ENCODE measurements at regions not wholly inside any gene's neighbourhood (a gene's known extent, or its start where the extent isn't known, plus 50 kb on each side); places are given as distances from the start of the nearest gene placed in this dataset.

- H2BK5ac ChIP-seq (ENCODE audit: insufficient read length, low read length): no peak overlapping the region
- peaks cover 0 to 15% of the 10 kb centered on the region in 2 experiments; a peak in 2 of 4 replicates for H3K4me1 Mint-ChIP-seq
- H3K27ac ChIP-seq (ENCODE audit: insufficient read length, low read depth, low read length): no peak overlapping the region
- H3K27me3 Mint-ChIP-seq (ENCODE audit: low read depth): no peaks in the 10 kb centered on the region
- no peaks in the 10 kb centered on the region for H3K9me3 ChIP-seq (ENCODE audit: control insufficient read depth, low read depth, low read length)
- H2BK12ac ChIP-seq (ENCODE audit: insufficient read length, low read depth, low read length): no peak overlapping the region
- no peak for DNase-seq
- TF ChIP-seq, protein P1, sequence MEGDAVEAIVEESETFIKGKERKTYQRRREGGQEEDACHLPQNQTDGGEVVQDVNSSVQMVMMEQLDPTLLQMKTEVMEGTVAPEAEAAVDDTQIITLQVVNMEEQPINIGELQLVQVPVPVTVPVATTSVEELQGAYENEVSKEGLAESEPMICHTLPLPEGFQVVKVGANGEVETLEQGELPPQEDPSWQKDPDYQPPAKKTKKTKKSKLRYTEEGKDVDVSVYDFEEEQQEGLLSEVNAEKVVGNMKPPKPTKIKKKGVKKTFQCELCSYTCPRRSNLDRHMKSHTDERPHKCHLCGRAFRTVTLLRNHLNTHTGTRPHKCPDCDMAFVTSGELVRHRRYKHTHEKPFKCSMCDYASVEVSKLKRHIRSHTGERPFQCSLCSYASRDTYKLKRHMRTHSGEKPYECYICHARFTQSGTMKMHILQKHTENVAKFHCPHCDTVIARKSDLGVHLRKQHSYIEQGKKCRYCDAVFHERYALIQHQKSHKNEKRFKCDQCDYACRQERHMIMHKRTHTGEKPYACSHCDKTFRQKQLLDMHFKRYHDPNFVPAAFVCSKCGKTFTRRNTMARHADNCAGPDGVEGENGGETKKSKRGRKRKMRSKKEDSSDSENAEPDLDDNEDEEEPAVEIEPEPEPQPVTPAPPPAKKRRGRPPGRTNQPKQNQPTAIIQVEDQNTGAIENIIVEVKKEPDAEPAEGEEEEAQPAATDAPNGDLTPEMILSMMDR (conservative IDR thresholded peaks at IDR 0.05): no peak
- no peak overlapping the region for H2AK5ac ChIP-seq (ENCODE audit: insufficient read length, low read length)
- no peaks in the 10 kb centered on the region for H3K27me3 ChIP-seq (ENCODE audit: insufficient read depth, low read length)
- no peak overlapping the region for H3K9ac ChIP-seq (ENCODE audit: extremely low read depth, insufficient read length, low read length)
- no peak overlapping the region for H3K4me3 Mint-ChIP-seq
- no peaks in the 10 kb centered on the region for H3K4me1 ChIP-seq (ENCODE audit: insufficient read depth, low read length)
- H3K14ac ChIP-seq (ENCODE audit: insufficient read depth, low read length): no peak overlapping the region
- H3K4ac ChIP-seq (ENCODE audit: low read depth, low read length): no peak overlapping the region
- H3K27ac Mint-ChIP-seq: no peak overlapping the region
- no peaks in the 10 kb centered on the region; a peak in 1 of 5 replicates for H3K9me3 Mint-ChIP-seq
- H3K56ac ChIP-seq (ENCODE audit: insufficient read length, low read depth, low read length): no peak overlapping the region
- no peak overlapping the region for H2BK15ac ChIP-seq (ENCODE audit: low read depth, low read length)
- no peaks in the 10 kb centered on the region for H3K36me3 Mint-ChIP-seq (ENCODE audit: insufficient read depth in 1 of 3, low read depth in 3 of 3)
- H2BK120ac ChIP-seq (ENCODE audit: low read depth, low read length, poor library complexity, severe bottlenecking): no peak overlapping the region
- no peak overlapping the region for H3K23ac ChIP-seq (ENCODE audit: insufficient read length, low read depth, low read length)
- no peak overlapping the region for H3T11ph ChIP-seq (ENCODE audit: low read length)
- no peak overlapping the region for H3K18ac ChIP-seq (ENCODE audit: insufficient read length, low read depth, low read length)
- H2BK20ac ChIP-seq (ENCODE audit: low read depth, low read length, poor library complexity, severe bottlenecking): no peak overlapping the region
- H4K5ac ChIP-seq (ENCODE audit: insufficient read length, low read depth, low read length): no peak overlapping the region
- no peaks in the 10 kb centered on the region for H3K79me1 ChIP-seq (ENCODE audit: insufficient read depth, low read depth, low read length, poor library complexity, severe bottlenecking)
- no peak overlapping the region for H4K91ac ChIP-seq (ENCODE audit: insufficient read length, low read depth, low read length)
- H3K4me2 ChIP-seq (ENCODE audit: insufficient read depth, insufficient read length, low read length): no peak overlapping the region
- WGBS (ENCODE audit: extremely low coverage, insufficient read length, low lambda C conversion rate): no CpG with 5 or more reads among the region's 1 CpG
- no peak overlapping the region for H4K8ac ChIP-seq (replicated peaks; ENCODE audit: insufficient read length, low read depth, low read length)
- H2AFZ ChIP-seq (ENCODE audit: low read length): no peak overlapping the region
- no peaks in the 10 kb centered on the region for H3K79me2 ChIP-seq (ENCODE audit: insufficient read depth, low read length)
- no peaks in the 10 kb centered on the region for H4K20me1 ChIP-seq (ENCODE audit: control insufficient read depth, insufficient read depth, insufficient read length)
- H3K23me2 ChIP-seq (ENCODE audit: insufficient read length, low read depth, low read length, poor library complexity, severe bottlenecking): no peaks in the 10 kb centered on the region
Measured at GRCh38 chr10:61834519-61834918, 67.0 kb upstream of the ARID5B start.
